ENCODE measurements at regions not wholly inside any gene's neighbourhood (a gene's known extent, or its start where the extent isn't known, plus 50 kb on each side); places are given as distances from the start of the nearest gene placed in this dataset.

- H3K79me2 ChIP-seq (ENCODE audit: control insufficient read depth, insufficient read depth, low read length), result no peaks in the 10 kb centered on the region
- H3K9me3 ChIP-seq (replicated peaks; ENCODE audit: control insufficient read depth, insufficient read depth, low read length), result no peaks in the 10 kb centered on the region
- no peak for FAIRE-seq
- BruUV-seq (replicated peaks), result no TSS peak
- H3K9ac ChIP-seq (replicated peaks; ENCODE audit: extremely low read depth, insufficient read depth, low read length), result no peak overlapping the region
- intact Hi-C loops (cut with micrococcal nuclease), result no loop called here
- ChIA-PET POLR2A (no interaction called here), CTCF (no interaction called here)
- H3K27ac ChIP-seq (ENCODE audit: insufficient read depth, low read depth, low read length), result no peak overlapping the region
- TF ChIP-seq, protein P1, sequence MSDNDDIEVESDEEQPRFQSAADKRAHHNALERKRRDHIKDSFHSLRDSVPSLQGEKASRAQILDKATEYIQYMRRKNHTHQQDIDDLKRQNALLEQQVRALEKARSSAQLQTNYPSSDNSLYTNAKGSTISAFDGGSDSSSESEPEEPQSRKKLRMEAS (IDR thresholded peaks at IDR 0.05; ENCODE audit: insufficient read depth, insufficient read length), result no peak
- TF ChIP-seq POLR2AphosphoS5 (IDR thresholded peaks at IDR 0.05; ENCODE audit: insufficient read depth, low read depth, low read length) (no peak), POLR2A (IDR thresholded peaks at IDR 0.05; ENCODE audit: low read depth, low read length) (no peak), GATA2 (IDR thresholded peaks at IDR 0.05; ENCODE audit: insufficient read depth, insufficient read length, low read depth, low read length) (no peak), FOS (IDR thresholded peaks at IDR 0.05; ENCODE audit: borderline replicate concordance, insufficient read depth, low read length) (no peak), MYC (IDR thresholded peaks at IDR 0.05; ENCODE audit: low read depth, low read length) (no peak), EZH2 (IDR thresholded peaks at IDR 0.05; ENCODE audit: borderline replicate concordance, low read depth, low read length, severe bottlenecking) (no peak), JUN (IDR thresholded peaks at IDR 0.05; ENCODE audit: borderline replicate concordance, insufficient read depth, insufficient read length, low read depth) (no peak)
- TF ChIP-seq, protein P2, sequence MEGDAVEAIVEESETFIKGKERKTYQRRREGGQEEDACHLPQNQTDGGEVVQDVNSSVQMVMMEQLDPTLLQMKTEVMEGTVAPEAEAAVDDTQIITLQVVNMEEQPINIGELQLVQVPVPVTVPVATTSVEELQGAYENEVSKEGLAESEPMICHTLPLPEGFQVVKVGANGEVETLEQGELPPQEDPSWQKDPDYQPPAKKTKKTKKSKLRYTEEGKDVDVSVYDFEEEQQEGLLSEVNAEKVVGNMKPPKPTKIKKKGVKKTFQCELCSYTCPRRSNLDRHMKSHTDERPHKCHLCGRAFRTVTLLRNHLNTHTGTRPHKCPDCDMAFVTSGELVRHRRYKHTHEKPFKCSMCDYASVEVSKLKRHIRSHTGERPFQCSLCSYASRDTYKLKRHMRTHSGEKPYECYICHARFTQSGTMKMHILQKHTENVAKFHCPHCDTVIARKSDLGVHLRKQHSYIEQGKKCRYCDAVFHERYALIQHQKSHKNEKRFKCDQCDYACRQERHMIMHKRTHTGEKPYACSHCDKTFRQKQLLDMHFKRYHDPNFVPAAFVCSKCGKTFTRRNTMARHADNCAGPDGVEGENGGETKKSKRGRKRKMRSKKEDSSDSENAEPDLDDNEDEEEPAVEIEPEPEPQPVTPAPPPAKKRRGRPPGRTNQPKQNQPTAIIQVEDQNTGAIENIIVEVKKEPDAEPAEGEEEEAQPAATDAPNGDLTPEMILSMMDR (IDR thresholded peaks at IDR 0.05; ENCODE audit: extremely low read depth in 1 of 2, insufficient read depth in 1 of 2, low read depth in 1 of 2, low read length in 2 of 2), result no peak
- H3K4me3 ChIP-seq (replicated peaks in 1 of 3; ENCODE audit: insufficient read depth in 1 of 3, low read depth in 1 of 3, low read length in 3 of 3), result no peak overlapping the region
- dilution Hi-C loops (cut with MboI; ENCODE audit: extremely low pct_ligation_motif_present, low sequenced_read_pairs), result no loop called here
- H3K4me2 ChIP-seq (ENCODE audit: insufficient read depth, low read length), result no peak overlapping the region
- no peaks in the 10 kb centered on the region for H3K9me1 ChIP-seq (replicated peaks; ENCODE audit: control insufficient read depth, extremely low read depth, insufficient read depth, low read length)
- no peaks in the 10 kb centered on the region for H3K36me3 ChIP-seq (ENCODE audit: control insufficient read depth in 2 of 2, extremely low read depth in 1 of 2, insufficient read depth in 2 of 2, low read length in 2 of 2)
- H4K20me1 ChIP-seq (replicated peaks; ENCODE audit: control insufficient read depth, extremely low read depth, insufficient read depth, low read length), result no peaks in the 10 kb centered on the region
- H3K4me1 ChIP-seq (ENCODE audit: control insufficient read depth, extremely low read depth, insufficient read depth, low read length), result no peaks in the 10 kb centered on the region
- no peak for DNase-seq (ENCODE audit: low read depth, low spot score)
- H3K27me3 ChIP-seq (ENCODE audit: control insufficient read depth in 2 of 2, insufficient read depth in 2 of 2, low read length in 2 of 2), result no peaks in the 10 kb centered on the region
- no peak overlapping the region for H2AFZ ChIP-seq (ENCODE audit: low read depth, low read length)
These were observed 1039.6 kb downstream of the HACE1 start for GRCh38 chr6:103820148-103820547.

All from endothelial cell of umbilical vein (primary cell).